ENCODE measurements at regions not wholly inside any gene's neighbourhood (a gene's known extent, or its start where the extent isn't known, plus 50 kb on each side); places are given as distances from the start of the nearest gene placed in this dataset.

DNA sequence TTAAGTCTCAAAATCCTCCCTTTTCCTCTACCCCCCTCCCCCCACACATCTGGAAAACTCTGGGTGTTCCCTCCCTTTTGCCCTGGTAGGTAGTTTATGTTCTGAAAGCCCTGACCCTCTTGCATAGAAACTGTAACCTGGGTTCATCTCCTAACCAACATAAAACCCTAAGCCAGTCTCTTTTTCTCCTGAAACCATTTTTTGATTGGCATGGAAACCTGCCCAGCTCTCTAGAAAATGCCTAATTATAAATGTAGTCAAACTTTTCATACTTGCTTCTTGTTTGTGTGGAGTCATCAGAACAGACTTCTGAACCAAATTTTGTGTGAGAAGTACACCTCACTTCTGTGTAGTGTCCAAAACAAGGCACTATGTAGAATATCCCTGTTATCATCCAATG, 1264.4 kb downstream of the SI start:
- TF ChIP-seq POLR2A (IDR thresholded peaks at IDR 0.05) (no peak), CTCF (IDR thresholded peaks at IDR 0.05) (no peak)
